SK-N-SH treated with all-trans-retinoic acid at 6 μM for 48 hours (cell line): ENCODE measurements at regions not wholly inside any gene's neighbourhood (a gene's known extent, or its start where the extent isn't known, plus 50 kb on each side); places are given as distances from the start of the nearest gene placed in this dataset.

Experiments
- CSDC2 ChIP-seq: fragments of 250-450 bp; sonication (Bioruptor Pico); IDR thresholded peaks from 2 replicates; pipeline ENCODE4 v1.5.0; 2020; ENCODE audit warnings: mild to moderate bottlenecking, moderate library complexity
- ISL1 ChIP-seq: fragments of 250-450 bp; sonication (Bioruptor Pico); IDR thresholded peaks from 2 replicates; pipeline ENCODE4 v2.1.2; 2022; ENCODE audit warnings: mild to moderate bottlenecking, moderate library complexity
- PATZ1 ChIP-seq: fragments of 250-450 bp; sonication (Bioruptor Pico); IDR thresholded peaks from 2 replicates; pipeline ENCODE4 v1.8.0; 2020; ENCODE audit warnings: mild to moderate bottlenecking, moderate library complexity, borderline replicate concordance
- PPARA ChIP-seq: fragments of 250-450 bp; sonication (Bioruptor Pico); IDR thresholded peaks from 2 replicates; pipeline ENCODE4 v1.5.0; 2020; ENCODE audit warnings: mild to moderate bottlenecking, borderline replicate concordance
- RARB ChIP-seq: fragments of 250-450 bp; sonication (Bioruptor Pico); IDR thresholded peaks from 2 replicates; pipeline ENCODE4 v1.8.0; 2021; ENCODE audit warnings: mild to moderate bottlenecking, moderate library complexity
- TCF4 ChIP-seq: fragments of 250-450 bp; sonication (Bioruptor Pico); IDR thresholded peaks from 2 replicates; pipeline ENCODE4 v1.8.0; 2021; ENCODE audit warnings: mild to moderate bottlenecking, moderate library complexity, borderline replicate concordance
- ZC3H10 ChIP-seq: fragments of 250-450 bp; sonication (Bioruptor Pico); IDR thresholded peaks from 2 replicates; pipeline ENCODE4 v1.5.1; 2021; ENCODE audit warnings: mild to moderate bottlenecking, moderate library complexity
- ZFP3 ChIP-seq: fragments of 250-450 bp; sonication (Bioruptor Pico); IDR thresholded peaks from 2 replicates; pipeline ENCODE4 v1.5.0; 2020; ENCODE audit warnings: mild to moderate bottlenecking, moderate library complexity
- ZNF565 ChIP-seq: fragments of 450-650 bp; formaldehyde crosslinking; conservative IDR thresholded peaks from 2 replicates; pipeline ENCODE4 v1.5.0; 2020; ENCODE audit warnings: low read depth, mild to moderate bottlenecking, moderate library complexity
- ZNF70 ChIP-seq: fragments of 450-650 bp; formaldehyde crosslinking; IDR thresholded peaks from 2 replicates; pipeline ENCODE4 v1.5.0; 2020; ENCODE audit warnings: mild to moderate bottlenecking, moderate library complexity
- ZNF8 ChIP-seq: fragments of 450-650 bp; formaldehyde crosslinking; IDR thresholded peaks from 2 replicates; pipeline ENCODE4 v1.5.0; 2020; ENCODE audit warnings: mild to moderate bottlenecking, moderate library complexity
- TF ChIP-seq, protein P1 (sequence below): fragments of 250-450 bp; sonication (Bioruptor Pico); IDR thresholded peaks from 2 replicates; pipeline ENCODE4 v1.8.0; 2021; ENCODE audit warnings: low read depth, mild to moderate bottlenecking, moderate library complexity, borderline replicate concordance

DNA sequence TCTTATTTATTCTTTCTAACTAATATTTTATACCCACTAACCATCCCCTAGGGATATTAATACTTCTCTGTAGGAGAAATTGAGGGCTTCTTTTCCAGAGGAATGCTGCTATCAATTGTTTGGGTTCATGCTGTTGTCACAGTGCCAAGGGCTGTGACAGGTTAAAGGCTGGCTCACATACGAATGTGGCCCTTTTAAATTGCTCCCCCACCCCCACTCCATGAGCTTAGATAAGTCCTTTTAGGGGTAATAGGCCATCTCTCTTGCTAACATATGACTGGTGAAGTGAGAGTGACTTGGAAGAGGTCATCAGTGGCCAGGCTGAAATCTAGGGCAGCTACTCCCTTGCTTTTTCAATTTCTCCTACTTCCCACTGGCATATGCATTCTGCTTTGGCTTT lies 121.9 kb upstream of the DPH6 start:
- TF ChIP-seq, protein P1, sequence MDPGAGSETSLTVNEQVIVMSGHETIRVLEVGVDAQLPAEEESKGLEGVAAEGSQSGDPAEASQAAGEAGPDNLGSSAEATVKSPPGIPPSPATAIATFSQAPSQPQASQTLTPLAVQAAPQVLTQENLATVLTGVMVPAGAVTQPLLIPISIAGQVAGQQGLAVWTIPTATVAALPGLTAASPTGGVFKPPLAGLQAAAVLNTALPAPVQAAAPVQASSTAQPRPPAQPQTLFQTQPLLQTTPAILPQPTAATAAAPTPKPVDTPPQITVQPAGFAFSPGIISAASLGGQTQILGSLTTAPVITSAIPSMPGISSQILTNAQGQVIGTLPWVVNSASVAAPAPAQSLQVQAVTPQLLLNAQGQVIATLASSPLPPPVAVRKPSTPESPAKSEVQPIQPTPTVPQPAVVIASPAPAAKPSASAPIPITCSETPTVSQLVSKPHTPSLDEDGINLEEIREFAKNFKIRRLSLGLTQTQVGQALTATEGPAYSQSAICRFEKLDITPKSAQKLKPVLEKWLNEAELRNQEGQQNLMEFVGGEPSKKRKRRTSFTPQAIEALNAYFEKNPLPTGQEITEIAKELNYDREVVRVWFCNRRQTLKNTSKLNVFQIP (CRISPR knock-in tag), result no peak
- TF ChIP-seq TCF4 (no peak), ISL1 (CRISPR knock-in tag) (no peak), ZFP3 (CRISPR knock-in tag) (no peak), ZNF565 (CRISPR knock-in tag) (no peak), ZNF70 (CRISPR knock-in tag) (no peak), PPARA (no peak), ZNF8 (no peak), CSDC2 (no peak), PATZ1 (CRISPR knock-in tag) (no peak), ZC3H10 (no peak), RARB (CRISPR knock-in tag) (no peak)
